HL-60 (cell line): ENCODE measurements at regions not wholly inside any gene's neighbourhood (a gene's known extent, or its start where the extent isn't known, plus 50 kb on each side); places are given as distances from the start of the nearest gene placed in this dataset.

Source experiments
- DNase-seq, 2 experiments: peaks; one replicate each; pipeline ENCODE4 v3.0.0-alpha.2; 2010 to 2020; ENCODE audit warnings: low read depth in 1 of 2, low spot score in 1 of 2
- H3K27ac ChIP-seq: fragments of 250-450 bp; sonication (Bioruptor Pico); replicated peaks from 2 replicates; pipeline ENCODE4 v1.5.1; 2020; ENCODE audit warnings: mild to moderate bottlenecking, moderate library complexity
- H3K27me3 ChIP-seq: fragments of 250-450 bp; sonication (Bioruptor Pico); 2 replicates; pipeline ENCODE4 v1.5.1; 2021; ENCODE audit warnings: mild to moderate bottlenecking, moderate library complexity; ENCODE audit not compliant: insufficient read depth, poor library complexity, severe bottlenecking
- H3K4me3 ChIP-seq: replicated peaks from 2 replicates; pipeline ENCODE4 v1.5.1; 2011; ENCODE audit warnings: mild to moderate bottlenecking, control low read depth, low read length; ENCODE audit not compliant: insufficient read depth
- GABPA ChIP-seq: IDR thresholded peaks from 2 replicates; pipeline ENCODE4 v1.6.1; 2012; ENCODE audit warnings: low read depth
- POLR2AphosphoS5 ChIP-seq: IDR thresholded peaks from 2 replicates; pipeline ENCODE4 v1.6.1; 2012; ENCODE audit warnings: low read depth
- REST ChIP-seq: IDR thresholded peaks from 2 replicates; pipeline ENCODE4 v1.6.1; 2012; ENCODE audit warnings: low read depth; ENCODE audit not compliant: insufficient replicate concordance
- SPI1 ChIP-seq: IDR thresholded peaks from 2 replicates; pipeline ENCODE4 v1.6.1; 2012; ENCODE audit warnings: low read depth, mild to moderate bottlenecking, borderline replicate concordance
- TF ChIP-seq, protein P1 (sequence below): IDR thresholded peaks from one replicate; pipeline ENCODE4 v1.5.1; 2011; ENCODE audit warnings: low read length, control low read depth, inconsistent platforms; ENCODE audit not compliant: insufficient read depth

- no peaks in the 10 kb centered on the region for H3K27me3 ChIP-seq
- no peak overlapping the region for H3K27ac ChIP-seq
- no peak for TF ChIP-seq SPI1
- TF ChIP-seq, protein P1, sequence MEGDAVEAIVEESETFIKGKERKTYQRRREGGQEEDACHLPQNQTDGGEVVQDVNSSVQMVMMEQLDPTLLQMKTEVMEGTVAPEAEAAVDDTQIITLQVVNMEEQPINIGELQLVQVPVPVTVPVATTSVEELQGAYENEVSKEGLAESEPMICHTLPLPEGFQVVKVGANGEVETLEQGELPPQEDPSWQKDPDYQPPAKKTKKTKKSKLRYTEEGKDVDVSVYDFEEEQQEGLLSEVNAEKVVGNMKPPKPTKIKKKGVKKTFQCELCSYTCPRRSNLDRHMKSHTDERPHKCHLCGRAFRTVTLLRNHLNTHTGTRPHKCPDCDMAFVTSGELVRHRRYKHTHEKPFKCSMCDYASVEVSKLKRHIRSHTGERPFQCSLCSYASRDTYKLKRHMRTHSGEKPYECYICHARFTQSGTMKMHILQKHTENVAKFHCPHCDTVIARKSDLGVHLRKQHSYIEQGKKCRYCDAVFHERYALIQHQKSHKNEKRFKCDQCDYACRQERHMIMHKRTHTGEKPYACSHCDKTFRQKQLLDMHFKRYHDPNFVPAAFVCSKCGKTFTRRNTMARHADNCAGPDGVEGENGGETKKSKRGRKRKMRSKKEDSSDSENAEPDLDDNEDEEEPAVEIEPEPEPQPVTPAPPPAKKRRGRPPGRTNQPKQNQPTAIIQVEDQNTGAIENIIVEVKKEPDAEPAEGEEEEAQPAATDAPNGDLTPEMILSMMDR, result no peak
- TF ChIP-seq REST, result no peak
- TF ChIP-seq POLR2AphosphoS5, result no peak
- TF ChIP-seq GABPA, result no peak
- H3K4me3 ChIP-seq, result no peak overlapping the region
- DNase-seq, result no peak
These were observed 479.4 kb downstream of the IRS2 start for GRCh38 chr13:109307027-109307426.

- no peak overlapping the region for H3K4me3 ChIP-seq
- no peaks in the 10 kb centered on the region for H3K27me3 ChIP-seq
- DNase-seq, result no peak
- H3K27ac ChIP-seq, result no peak overlapping the region
- TF ChIP-seq GABPA (no peak), POLR2AphosphoS5 (no peak), SPI1 (no peak), REST (no peak)
- TF ChIP-seq, protein P1, result no peak
These were observed 484.7 kb downstream of the IRS2 start for GRCh38 chr13:109301726-109302125.

DNA sequence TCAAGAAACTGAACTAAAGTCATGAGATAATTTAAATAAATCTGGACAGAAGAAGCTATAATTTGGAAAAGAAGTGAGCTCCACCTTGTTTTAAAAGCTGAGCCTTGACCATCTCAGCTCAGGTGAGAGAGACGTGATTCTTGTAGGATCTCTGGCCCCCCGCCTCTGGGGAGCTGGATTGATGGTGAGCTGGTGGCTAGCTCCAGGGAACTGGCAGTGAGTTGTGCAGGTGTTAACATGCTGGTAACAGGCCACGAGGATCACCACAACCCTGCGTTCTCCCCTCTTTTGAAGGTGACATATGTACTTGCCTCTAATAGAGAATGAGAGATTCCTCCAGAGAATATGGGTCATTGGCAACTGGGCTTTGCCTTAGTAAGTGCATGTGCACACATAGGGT is 485.1 kb downstream of the IRS2 start:
- TF ChIP-seq, protein P1, result no peak
- TF ChIP-seq POLR2AphosphoS5 (no peak), REST (no peak), GABPA (no peak), SPI1 (no peak)
- H3K4me3 ChIP-seq, result no peak overlapping the region
- DNase-seq, result no peak
- H3K27me3 ChIP-seq, result no peaks in the 10 kb centered on the region
- no peak overlapping the region for H3K27ac ChIP-seq
